Epithelial cell of esophagus (primary cell): ENCODE measurements at regions not wholly inside any gene's neighbourhood (a gene's known extent, or its start where the extent isn't known, plus 50 kb on each side); places are given as distances from the start of the nearest gene placed in this dataset.

Experiments used
- DNase-seq: peaks from one replicate; pipeline ENCODE4 v3.0.0; 2010; ENCODE audit warnings: low read depth
- H3K4me3 ChIP-seq: 2 replicates; pipeline ENCODE4 v1.5.1; 2011; ENCODE audit warnings: mild to moderate bottlenecking, low read length, control low read depth
- CTCF ChIP-seq: IDR thresholded peaks from 2 replicates; pipeline ENCODE4 v1.5.1; 2011; ENCODE audit warnings: low read depth, mild to moderate bottlenecking, low read length, control low read depth, inconsistent platforms; ENCODE audit not compliant: insufficient read depth; ENCODE audit errors: missing control alignments

- no peak for TF ChIP-seq CTCF
- DNase-seq: peak; percentile 93
- no peak overlapping the region for H3K4me3 ChIP-seq
These were observed 111.7 kb upstream of the NEDD9 start for GRCh38 chr6:11343963-11344723.

- TF ChIP-seq CTCF: no peak
- DNase-seq: peak; percentile 68
- H3K4me3 ChIP-seq: no peak overlapping the region
These were observed 109.4 kb upstream of the NEDD9 start for GRCh38 chr6:11341867-11342266.

GRCh38 chr6:11341303-11341702, 108.8 kb upstream of the NEDD9 start:
- TF ChIP-seq CTCF: no peak
- H3K4me3 ChIP-seq: no peak overlapping the region
- DNase-seq: no peak

- no peak overlapping the region for H3K4me3 ChIP-seq
- TF ChIP-seq CTCF: no peak
- peak; percentile 46 for DNase-seq
These were observed 106.9 kb upstream of the NEDD9 start for GRCh38 chr6:11339380-11339779.

GRCh38 chr6:11337306-11337705, 104.8 kb upstream of the NEDD9 start:
- no peak for TF ChIP-seq CTCF
- no peak overlapping the region for H3K4me3 ChIP-seq
- DNase-seq: no peak

GRCh38 chr6:11335826-11336225, 103.4 kb upstream of the NEDD9 start:
- TF ChIP-seq CTCF: no peak

More at GRCh38 chr6:11335826-11336225, 103.4 kb upstream of the NEDD9 start:
- H3K4me3 ChIP-seq: no peak overlapping the region
- no peak for DNase-seq
